Adrenal gland (tissue), 9 donors: ENCODE measurements at regions not wholly inside any gene's neighbourhood (a gene's known extent, or its start where the extent isn't known, plus 50 kb on each side); places are given as distances from the start of the nearest gene placed in this dataset.

Experiments
- DNase-seq, 7 donors: peaks; one replicate each; pipeline ENCODE4 v3.0.0-alpha.2; 2019 to 2020
- H3K27ac ChIP-seq, 5 donors: fragments of 200-600 bp; sonication (generic) in 4 of 5; 1 replicate in 3 of 5; 2 replicates in 2 of 5; pipeline versions ENCODE4 v1.5.1 to v1.8.0; 2016 to 2020; ENCODE audit warnings: mild to moderate bottlenecking in 1 of 5
- H3K27me3 ChIP-seq: fragments of 200-600 bp; 2 replicates; pipeline ENCODE4 v1.8.0; 2021
- H3K36me3 ChIP-seq, 2 donors: fragments of 200-600 bp; replicated peaks in 1 of 2; 1 replicate in 1 of 2; 2 replicates in 1 of 2; pipeline versions ENCODE4 v1.5.1 to v1.8.0; 2018 to 2022
- H3K4me1 ChIP-seq, 2 donors: fragments of 200-600 bp; replicated peaks in 1 of 2; 1 replicate in 1 of 2; 2 replicates in 1 of 2; pipeline versions ENCODE4 v1.5.1 to v1.8.0; 2018 to 2021
- H3K4me3 ChIP-seq, 4 donors: fragments of 200-600 bp; sonication (generic) in 3 of 4; one replicate each; pipeline ENCODE4 v1.5.1; 2016 to 2018
- H3K9me3 ChIP-seq, 3 donors: fragments of 200-600 bp; sonication (generic) in 1 of 3; replicated peaks in 1 of 3; 1 replicate in 2 of 3; 2 replicates in 1 of 3; pipeline versions ENCODE4 v1.5.1 to v1.8.0; 2016 to 2021
- CTCF ChIP-seq, 6 experiments: fragments of 450-650 bp in 4 of 6; fragments of 200-600 bp in 2 of 6; sonication (generic) in 1 of 6; IDR thresholded peaks; 1 replicate in 5 of 6; 2 replicates in 1 of 6; pipeline versions ENCODE4 v1.5.1 to v1.8.0; 2016 to 2021; ENCODE audit warnings: antibody characterized with exemption in 6 of 6, mild to moderate bottlenecking in 2 of 6, moderate library complexity in 1 of 6
- POLR2A ChIP-seq, 2 donors: fragments of 450-650 bp; IDR thresholded peaks; one replicate each; pipeline ENCODE4 v1.6.1; 2017; ENCODE audit warnings: antibody characterized with exemption in 2 of 2, mild to moderate bottlenecking in 2 of 2, moderate library complexity in 1 of 2
- WGBS, 4 donors: extraction: QIAGEN DNeasy Blood & Tissue Kit in 2 of 4; methylation state at CpG; one replicate each; pipeline versions ENCODE4 v1.1.5 to v1.1.7; 2013 to 2017; 5-methylcytosine and 5-hydroxymethylcytosine counted together
- intact Hi-C, 2 donors: fragments of 100-400 bp; cut with DNase I; formaldehyde crosslinking; loops; one replicate each; pipeline versions ENCODE4 v1.14.1 to v1.15.0; 2022 to 2023
- donor health status: healthy with polysubstance abuse.
- donor health status: Bipolar disorder and iron deficiency.
- donor health status: DM: yes; HTN: yes; CAD: no.
- donor health status: DM: no; HTN: no; CAD: no.
- donor health status: DM: no; HTN: no; CAD: no.

- intact Hi-C loops = no loop called here
- TF ChIP-seq CTCF (IDR thresholded peaks at IDR 0.05) (no peak), POLR2A (IDR thresholded peaks at IDR 0.05) (no peak)
- no peak overlapping the region for H3K4me3 ChIP-seq
- no peak overlapping the region for H3K27ac ChIP-seq
- H3K4me1 ChIP-seq = no peaks in the 10 kb centered on the region
- no peaks in the 10 kb centered on the region for H3K9me3 ChIP-seq
- H3K27me3 ChIP-seq = no peaks in the 10 kb centered on the region
- no peak for DNase-seq
- 50 to 71% (median 52%) methylated on average over 1 of the region's 1 CpG for WGBS, 4 donors
- no peaks in the 10 kb centered on the region for H3K36me3 ChIP-seq
Observed at GRCh38 chr12:20245491-20245890, 122.8 kb upstream of the PDE3A start.

- no peak for DNase-seq
- Histone ChIP-seq H3K27me3 (no peaks in the 10 kb centered on the region), H3K36me3 (no peaks in the 10 kb centered on the region), H3K4me1 (no peaks in the 10 kb centered on the region), H3K9me3 (no peaks in the 10 kb centered on the region), H3K27ac (no peak overlapping the region), H3K4me3 (no peak overlapping the region)
- intact Hi-C loops = no loop called here
- TF ChIP-seq POLR2A (IDR thresholded peaks at IDR 0.05) = no peak
- WGBS, 4 donors = 75 to 96% (median 86%) methylated on average over 3 of the region's 3 CpGs
Observed at GRCh38 chr12:20248646-20249045, 119.7 kb upstream of the PDE3A start.

GRCh38 chr12:20250761-20251160, 117.6 kb upstream of the PDE3A start:
- H3K4me1 ChIP-seq = no peaks in the 10 kb centered on the region
- H3K4me3 ChIP-seq = no peak overlapping the region
- DNase-seq = no peak
- no peaks in the 10 kb centered on the region for H3K36me3 ChIP-seq
- H3K27me3 ChIP-seq = no peaks in the 10 kb centered on the region
- WGBS, 4 donors = 75 to 92% (median 82%) methylated on average over 1 of the region's 1 CpG
- no peak for TF ChIP-seq POLR2A (IDR thresholded peaks at IDR 0.05)
- no peak for TF ChIP-seq CTCF (IDR thresholded peaks at IDR 0.05)
- intact Hi-C loops = no loop called here
- H3K27ac ChIP-seq = no peak overlapping the region
- no peaks in the 10 kb centered on the region for H3K9me3 ChIP-seq

GRCh38 chr12:20257311-20257710, 111.0 kb upstream of the PDE3A start:
- Histone ChIP-seq H3K27me3 (no peaks in the 10 kb centered on the region), H3K27ac (no peak overlapping the region), H3K4me1 (no peaks in the 10 kb centered on the region), H3K4me3 (no peak overlapping the region), H3K9me3 (no peaks in the 10 kb centered on the region), H3K36me3 (no peaks in the 10 kb centered on the region)
- intact Hi-C loops = no loop called here
- DNase-seq = no peak
- no peak for TF ChIP-seq POLR2A (IDR thresholded peaks at IDR 0.05)

- no peak for TF ChIP-seq POLR2A (IDR thresholded peaks at IDR 0.05)
- no peak for TF ChIP-seq CTCF (IDR thresholded peaks at IDR 0.05)
- no peaks in the 10 kb centered on the region for H3K36me3 ChIP-seq
- no peaks in the 10 kb centered on the region for H3K27me3 ChIP-seq
- no peak for DNase-seq
- H3K9me3 ChIP-seq = no peaks in the 10 kb centered on the region
- H3K4me3 ChIP-seq = no peak overlapping the region
- intact Hi-C loops = no loop called here
- WGBS, 4 donors = 49 to 58% (median 50%) methylated on average over 2 of the region's 2 CpGs
- H3K4me1 ChIP-seq = no peaks in the 10 kb centered on the region
- no peak overlapping the region for H3K27ac ChIP-seq
Observed at GRCh38 chr12:20259786-20260185, 108.6 kb upstream of the PDE3A start.
